Parathyroid adenoma (tissue), 2 donors: ENCODE measurements at regions not wholly inside any gene's neighbourhood (a gene's known extent, or its start where the extent isn't known, plus 50 kb on each side); places are given as distances from the start of the nearest gene placed in this dataset.
A peak's percentile ranks its signal among the peaks of the same experiment; 100 is the strongest.

Source experiments
- H2AFZ ChIP-seq: fragments of 300-600 bp; sonication (generic); one replicate; pipeline ENCODE4 v1.7.0; 2017; ENCODE audit warnings: antibody characterized with exemption, mild to moderate bottlenecking
- H3K27ac ChIP-seq: fragments of 300-600 bp; sonication (generic); one replicate; pipeline ENCODE4 v1.7.0; 2017
- H3K27me3 ChIP-seq: fragments of 300-600 bp; sonication (generic); one replicate; pipeline ENCODE4 v1.7.0; 2017; ENCODE audit warnings: low read length; ENCODE audit not compliant: control insufficient read depth, insufficient read depth
- H3K36me3 ChIP-seq: fragments of 300-600 bp; sonication (generic); one replicate; pipeline ENCODE4 v1.7.0; 2017; ENCODE audit warnings: low read length; ENCODE audit not compliant: control insufficient read depth, insufficient read depth
- H3K4me1 ChIP-seq: fragments of 300-600 bp; sonication (generic); one replicate; pipeline ENCODE4 v1.7.0; 2017; ENCODE audit warnings: control low read depth
- H3K4me2 ChIP-seq: fragments of 300-600 bp; sonication (generic); one replicate; pipeline ENCODE4 v1.7.0; 2017; ENCODE audit warnings: low read length
- H3K4me3 ChIP-seq: fragments of 300-600 bp; sonication (generic); one replicate; pipeline ENCODE4 v1.7.0; 2017; ENCODE audit warnings: low read depth, low read length
- H3K79me2 ChIP-seq: fragments of 300-600 bp; sonication (generic); one replicate; pipeline ENCODE4 v1.7.0; 2017; ENCODE audit warnings: control low read depth
- H3K9ac ChIP-seq: fragments of 300-600 bp; sonication (generic); one replicate; pipeline ENCODE4 v1.7.0; 2017; ENCODE audit warnings: mild to moderate bottlenecking
- H3K9me3 ChIP-seq: fragments of 300-600 bp; sonication (generic); one replicate; pipeline ENCODE4 v1.7.0; 2017; ENCODE audit warnings: low read length; ENCODE audit not compliant: control insufficient read depth
- CTCF ChIP-seq: fragments of 300-600 bp; sonication (generic); IDR thresholded peaks from one replicate; pipeline ENCODE4 v1.7.0; 2017; ENCODE audit warnings: antibody characterized with exemption, mild to moderate bottlenecking
- donor health status: primary hyperparathyroidism.

GRCh38 chr13:24063281-24063877 is 97.1 kb upstream of the SPATA13 start:
- Histone ChIP-seq H3K79me2 (peaks cover 3% of the 10 kb centered on the region), H3K27me3 (no peaks in the 10 kb centered on the region), H3K4me3 (no peak overlapping the region), H3K9me3 (no peaks in the 10 kb centered on the region), H3K27ac (peak overlapping the region; percentile 49), H3K4me2 (no peak overlapping the region), H3K9ac (no peak overlapping the region), H3K36me3 (no peaks in the 10 kb centered on the region), H2AFZ (no peak overlapping the region), H3K4me1 (peaks cover 6% of the 10 kb centered on the region)
- TF ChIP-seq CTCF = no peak

GRCh38 chr13:24064371-24064770 is 96.1 kb upstream of the SPATA13 start:
- Histone ChIP-seq H3K4me2 (no peak overlapping the region), H3K27me3 (no peaks in the 10 kb centered on the region), H3K9ac (no peak overlapping the region), H3K4me3 (no peak overlapping the region), H3K4me1 (peaks cover 6% of the 10 kb centered on the region), H2AFZ (no peak overlapping the region), H3K27ac (peak overlapping the region; percentile 49), H3K79me2 (peaks cover 3% of the 10 kb centered on the region), H3K9me3 (no peaks in the 10 kb centered on the region), H3K36me3 (no peaks in the 10 kb centered on the region)
- TF ChIP-seq CTCF = no peak

- H2AFZ ChIP-seq = no peak overlapping the region
- H3K9me3 ChIP-seq = no peaks in the 10 kb centered on the region
- H3K9ac ChIP-seq = no peak overlapping the region
- H3K27me3 ChIP-seq = no peaks in the 10 kb centered on the region
- H3K27ac ChIP-seq = no peak overlapping the region
- no peak for TF ChIP-seq CTCF
- no peak overlapping the region for H3K4me2 ChIP-seq
- no peak overlapping the region for H3K4me3 ChIP-seq
- no peaks in the 10 kb centered on the region for H3K36me3 ChIP-seq
- H3K79me2 ChIP-seq = peaks cover 7% of the 10 kb centered on the region
- peaks cover 6% of the 10 kb centered on the region for H3K4me1 ChIP-seq
Observed at GRCh38 chr13:24065176-24065575, 95.3 kb upstream of the SPATA13 start.

GRCh38 chr13:24066405-24067295 is 93.9 kb upstream of the SPATA13 start:
- TF ChIP-seq CTCF = no peak
- H3K27me3 ChIP-seq = no peaks in the 10 kb centered on the region
- no peak overlapping the region for H3K9ac ChIP-seq
- H3K4me2 ChIP-seq = no peak overlapping the region
- H2AFZ ChIP-seq = no peak overlapping the region
- no peak overlapping the region for H3K4me3 ChIP-seq
- H3K4me1 ChIP-seq = peaks cover 6% of the 10 kb centered on the region
- no peak overlapping the region for H3K27ac ChIP-seq
- H3K36me3 ChIP-seq = no peaks in the 10 kb centered on the region
- peaks cover 8% of the 10 kb centered on the region for H3K79me2 ChIP-seq
- no peaks in the 10 kb centered on the region for H3K9me3 ChIP-seq
